ENCODE measurements at regions not wholly inside any gene's neighbourhood (a gene's known extent, or its start where the extent isn't known, plus 50 kb on each side); places are given as distances from the start of the nearest gene placed in this dataset.

- TF ChIP-seq TAF1 (IDR thresholded peaks at IDR 0.05; ENCODE audit: borderline replicate concordance, insufficient read depth, low read length) (no peak), REST (IDR thresholded peaks at IDR 0.05; ENCODE audit: insufficient read depth in 1 of 2, low read depth in 2 of 2, low read length in 2 of 2) (no peak), FOXP2 (optimal IDR thresholded peaks at IDR 0.05; ENCODE audit: borderline replicate concordance, extremely low read depth, extremely low read length, insufficient read depth) (no peak), SIN3A (IDR thresholded peaks at IDR 0.05; ENCODE audit: borderline replicate concordance, insufficient read depth, low read length) (no peak), POLR2AphosphoS5 (IDR thresholded peaks at IDR 0.05; ENCODE audit: low read depth, low read length) (no peak)
Measured at GRCh38 chr2:6535572-6535971, 330.1 kb downstream of the CMPK2 start.

DNA sequence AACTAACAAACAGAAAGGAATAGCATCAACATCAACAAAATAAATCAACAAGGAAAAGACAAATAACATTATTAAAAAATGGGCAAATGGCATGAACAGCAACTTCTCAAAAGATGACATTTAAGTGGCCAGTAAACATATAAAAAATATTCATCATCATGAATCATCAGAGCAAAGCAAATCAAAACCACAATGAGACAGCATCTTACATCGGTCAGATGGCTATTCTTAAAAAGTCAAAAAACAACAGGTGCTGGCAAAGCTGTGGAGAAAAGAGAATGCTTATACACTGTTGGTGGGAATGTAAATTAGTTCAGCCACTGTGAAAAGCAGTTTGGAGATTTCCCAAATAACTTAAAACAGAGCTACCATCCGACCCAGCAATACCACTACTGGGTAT, 327.1 kb downstream of the CMPK2 start:
- TF ChIP-seq SIN3A (IDR thresholded peaks at IDR 0.05; ENCODE audit: borderline replicate concordance, insufficient read depth, low read length): no peak
- no peak for TF ChIP-seq FOXP2 (optimal IDR thresholded peaks at IDR 0.05; ENCODE audit: borderline replicate concordance, extremely low read depth, extremely low read length, insufficient read depth)
- TF ChIP-seq POLR2AphosphoS5 (IDR thresholded peaks at IDR 0.05; ENCODE audit: low read depth, low read length): no peak
- no peak for TF ChIP-seq REST (IDR thresholded peaks at IDR 0.05; ENCODE audit: insufficient read depth in 1 of 2, low read depth in 2 of 2, low read length in 2 of 2)
- TF ChIP-seq TAF1 (IDR thresholded peaks at IDR 0.05; ENCODE audit: borderline replicate concordance, insufficient read depth, low read length): no peak

DNA sequence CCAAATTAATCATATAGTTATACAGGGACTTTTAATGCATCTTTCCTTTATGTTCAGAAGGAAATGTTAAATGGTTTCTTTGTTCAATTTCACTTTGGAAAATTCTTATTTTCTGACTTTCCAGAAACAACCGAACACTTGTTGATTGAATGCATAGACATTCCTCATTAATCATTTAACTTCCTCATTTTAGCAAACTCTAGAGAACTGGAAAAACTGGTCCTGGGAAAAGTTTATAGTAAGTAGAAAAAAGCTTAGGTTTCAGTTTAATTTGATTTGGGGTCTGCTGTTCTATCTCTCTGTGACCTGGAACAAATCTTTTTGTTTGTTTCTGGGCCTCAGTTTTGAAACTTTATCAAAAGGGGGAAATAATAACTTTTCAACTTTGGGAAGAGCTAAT, 320.4 kb downstream of the CMPK2 start:
- TF ChIP-seq SIN3A (IDR thresholded peaks at IDR 0.05; ENCODE audit: borderline replicate concordance, insufficient read depth, low read length): no peak
- no peak for TF ChIP-seq POLR2AphosphoS5 (IDR thresholded peaks at IDR 0.05; ENCODE audit: low read depth, low read length)
- no peak for TF ChIP-seq REST (IDR thresholded peaks at IDR 0.05; ENCODE audit: insufficient read depth in 1 of 2, low read depth in 2 of 2, low read length in 2 of 2)
- TF ChIP-seq TAF1 (IDR thresholded peaks at IDR 0.05; ENCODE audit: borderline replicate concordance, insufficient read depth, low read length): no peak
- TF ChIP-seq FOXP2 (optimal IDR thresholded peaks at IDR 0.05; ENCODE audit: borderline replicate concordance, extremely low read depth, extremely low read length, insufficient read depth): no peak

- TF ChIP-seq POLR2AphosphoS5 (IDR thresholded peaks at IDR 0.05; ENCODE audit: low read depth, low read length): no peak
- no peak for TF ChIP-seq REST (IDR thresholded peaks at IDR 0.05; ENCODE audit: insufficient read depth in 1 of 2, low read depth in 2 of 2, low read length in 2 of 2)
- TF ChIP-seq SIN3A (IDR thresholded peaks at IDR 0.05; ENCODE audit: borderline replicate concordance, insufficient read depth, low read length): no peak
- TF ChIP-seq TAF1 (IDR thresholded peaks at IDR 0.05; ENCODE audit: borderline replicate concordance, insufficient read depth, low read length): no peak
- no peak for TF ChIP-seq FOXP2 (optimal IDR thresholded peaks at IDR 0.05; ENCODE audit: borderline replicate concordance, extremely low read depth, extremely low read length, insufficient read depth)
Measured at GRCh38 chr2:6545795-6546194, 319.9 kb downstream of the CMPK2 start.

GRCh38 chr2:6554466-6554865, 311.2 kb downstream of the CMPK2 start:
- TF ChIP-seq SIN3A (IDR thresholded peaks at IDR 0.05; ENCODE audit: borderline replicate concordance, insufficient read depth, low read length) (no peak), FOXP2 (optimal IDR thresholded peaks at IDR 0.05; ENCODE audit: borderline replicate concordance, extremely low read depth, extremely low read length, insufficient read depth) (no peak), REST (IDR thresholded peaks at IDR 0.05; ENCODE audit: insufficient read depth in 1 of 2, low read depth in 2 of 2, low read length in 2 of 2) (no peak), POLR2AphosphoS5 (IDR thresholded peaks at IDR 0.05; ENCODE audit: low read depth, low read length) (no peak)

All from PFSK-1 (cell line).